SJCRH30 (cell line): ENCODE measurements at regions not wholly inside any gene's neighbourhood (a gene's known extent, or its start where the extent isn't known, plus 50 kb on each side); places are given as distances from the start of the nearest gene placed in this dataset.

Source experiments
- DNase-seq, 2 experiments: peaks; one replicate each; pipeline ENCODE4 v3.0.0-alpha.2; 2015 to 2020
- H3K27ac ChIP-seq: fragments of 250-450 bp; sonication (Bioruptor Pico); 2 replicates; pipeline ENCODE4 v1.5.1; 2020; ENCODE audit warnings: mild to moderate bottlenecking, moderate library complexity
- H3K27me3 ChIP-seq: fragments of 250-450 bp; sonication (Bioruptor Pico); 2 replicates; pipeline ENCODE4 v1.5.1; 2020; ENCODE audit warnings: mild to moderate bottlenecking, moderate library complexity
- H3K36me3 ChIP-seq: fragments of 250-450 bp; sonication (Bioruptor Pico); 2 replicates; pipeline ENCODE4 v1.5.1; 2020; ENCODE audit warnings: mild to moderate bottlenecking, moderate library complexity
- H3K4me1 ChIP-seq: fragments of 250-450 bp; sonication (Bioruptor Pico); 2 replicates; pipeline ENCODE4 v1.5.1; 2020; ENCODE audit warnings: mild to moderate bottlenecking, moderate library complexity
- H3K4me3 ChIP-seq: fragments of 250-450 bp; sonication (Bioruptor Pico); 2 replicates; pipeline ENCODE4 v1.5.1; 2020; ENCODE audit warnings: mild to moderate bottlenecking, moderate library complexity
- H3K9me3 ChIP-seq: fragments of 250-450 bp; sonication (Bioruptor Pico); replicated peaks from 2 replicates; pipeline ENCODE4 v1.5.1; 2020; ENCODE audit warnings: mild to moderate bottlenecking, moderate library complexity

GRCh38 chr4:175033162-175033561 is 115.0 kb downstream of the ADAM29 start:
- H3K27me3 ChIP-seq: no peaks in the 10 kb centered on the region
- no peaks in the 10 kb centered on the region for H3K4me1 ChIP-seq

GRCh38 chr4:175034007-175034406 is 115.8 kb downstream of the ADAM29 start:
- no peaks in the 10 kb centered on the region for H3K27me3 ChIP-seq
- no peaks in the 10 kb centered on the region for H3K4me1 ChIP-seq
- no peak for DNase-seq

More at GRCh38 chr4:175033162-175033561, 115.0 kb downstream of the ADAM29 start:
- no peaks in the 10 kb centered on the region for H3K36me3 ChIP-seq
- H3K27ac ChIP-seq: no peak overlapping the region
- no peak for DNase-seq
- H3K9me3 ChIP-seq: no peaks in the 10 kb centered on the region
- no peak overlapping the region for H3K4me3 ChIP-seq

GRCh38 chr4:175034986-175035705 is 117.0 kb downstream of the ADAM29 start:
- H3K27me3 ChIP-seq: no peaks in the 10 kb centered on the region
- no peaks in the 10 kb centered on the region for H3K4me1 ChIP-seq
- H3K4me3 ChIP-seq: no peak overlapping the region
- DNase-seq: no peak
- no peaks in the 10 kb centered on the region for H3K36me3 ChIP-seq
- H3K9me3 ChIP-seq: no peaks in the 10 kb centered on the region
- no peak overlapping the region for H3K27ac ChIP-seq

More at GRCh38 chr4:175034007-175034406, 115.8 kb downstream of the ADAM29 start:
- no peak overlapping the region for H3K27ac ChIP-seq
- H3K36me3 ChIP-seq: no peaks in the 10 kb centered on the region
- no peaks in the 10 kb centered on the region for H3K9me3 ChIP-seq
- no peak overlapping the region for H3K4me3 ChIP-seq

- H3K36me3 ChIP-seq: no peaks in the 10 kb centered on the region
- H3K9me3 ChIP-seq: no peaks in the 10 kb centered on the region
- H3K4me3 ChIP-seq: no peak overlapping the region
- no peak for DNase-seq
- no peaks in the 10 kb centered on the region for H3K27me3 ChIP-seq
- no peaks in the 10 kb centered on the region for H3K4me1 ChIP-seq
- H3K27ac ChIP-seq: no peak overlapping the region
Measured at GRCh38 chr4:175035905-175036304, 117.7 kb downstream of the ADAM29 start.

GRCh38 chr4:175048111-175048784 is 130.1 kb downstream of the ADAM29 start:
- H3K9me3 ChIP-seq: no peaks in the 10 kb centered on the region
- no peaks in the 10 kb centered on the region for H3K36me3 ChIP-seq
- no peak for DNase-seq
- H3K4me3 ChIP-seq: no peak overlapping the region
- no peak overlapping the region for H3K27ac ChIP-seq
- H3K4me1 ChIP-seq: no peaks in the 10 kb centered on the region
- H3K27me3 ChIP-seq: no peaks in the 10 kb centered on the region

- H3K36me3 ChIP-seq: no peaks in the 10 kb centered on the region
- no peaks in the 10 kb centered on the region for H3K4me1 ChIP-seq
- H3K27me3 ChIP-seq: no peaks in the 10 kb centered on the region
- H3K4me3 ChIP-seq: no peak overlapping the region
- no peak for DNase-seq
- no peak overlapping the region for H3K27ac ChIP-seq
- H3K9me3 ChIP-seq: no peaks in the 10 kb centered on the region
Measured at GRCh38 chr4:175048906-175049305, 130.7 kb downstream of the ADAM29 start.

- Histone ChIP-seq H3K27me3 (no peaks in the 10 kb centered on the region), H3K27ac (no peak overlapping the region), H3K4me3 (no peak overlapping the region), H3K36me3 (no peaks in the 10 kb centered on the region), H3K4me1 (no peaks in the 10 kb centered on the region), H3K9me3 (no peaks in the 10 kb centered on the region)
- DNase-seq: no peak
Measured at GRCh38 chr4:175051974-175052373, 133.8 kb downstream of the ADAM29 start.

GRCh38 chr4:175054980-175055379 is 136.8 kb downstream of the ADAM29 start:
- Histone ChIP-seq H3K4me3 (no peak overlapping the region), H3K9me3 (no peaks in the 10 kb centered on the region), H3K4me1 (no peaks in the 10 kb centered on the region), H3K36me3 (no peaks in the 10 kb centered on the region), H3K27ac (no peak overlapping the region), H3K27me3 (no peaks in the 10 kb centered on the region)
- peak in 1 of 2 experiments; percentile 1 for DNase-seq

GRCh38 chr4:175062183-175062592 is 144.0 kb downstream of the ADAM29 start:
- Histone ChIP-seq H3K9me3 (no peaks in the 10 kb centered on the region), H3K27me3 (no peaks in the 10 kb centered on the region), H3K4me1 (no peaks in the 10 kb centered on the region), H3K4me3 (no peak overlapping the region), H3K27ac (no peak overlapping the region), H3K36me3 (no peaks in the 10 kb centered on the region)
- no peak for DNase-seq

- no peaks in the 10 kb centered on the region for H3K36me3 ChIP-seq
- no peaks in the 10 kb centered on the region for H3K9me3 ChIP-seq
- no peaks in the 10 kb centered on the region for H3K27me3 ChIP-seq
- no peaks in the 10 kb centered on the region for H3K4me1 ChIP-seq
- DNase-seq: no peak
- H3K27ac ChIP-seq: no peak overlapping the region
- no peak overlapping the region for H3K4me3 ChIP-seq
Measured at GRCh38 chr4:175065228-175065627, 147.1 kb downstream of the ADAM29 start.

- Histone ChIP-seq H3K4me3 (no peak overlapping the region), H3K4me1 (no peaks in the 10 kb centered on the region), H3K36me3 (no peaks in the 10 kb centered on the region), H3K27ac (no peak overlapping the region), H3K27me3 (no peaks in the 10 kb centered on the region), H3K9me3 (no peaks in the 10 kb centered on the region)
- no peak for DNase-seq
Measured at GRCh38 chr4:175066923-175067627, 148.9 kb downstream of the ADAM29 start.

GRCh38 chr4:175068266-175068665 is 150.1 kb downstream of the ADAM29 start:
- Histone ChIP-seq H3K9me3 (no peaks in the 10 kb centered on the region), H3K36me3 (no peaks in the 10 kb centered on the region), H3K4me3 (no peak overlapping the region), H3K27me3 (no peaks in the 10 kb centered on the region), H3K4me1 (no peaks in the 10 kb centered on the region), H3K27ac (no peak overlapping the region)
- no peak for DNase-seq

GRCh38 chr4:175070444-175070843 is 152.3 kb downstream of the ADAM29 start:
- H3K27me3 ChIP-seq: no peaks in the 10 kb centered on the region
- no peaks in the 10 kb centered on the region for H3K4me1 ChIP-seq
- no peaks in the 10 kb centered on the region for H3K9me3 ChIP-seq
- H3K27ac ChIP-seq: no peak overlapping the region
- no peaks in the 10 kb centered on the region for H3K36me3 ChIP-seq
- no peak overlapping the region for H3K4me3 ChIP-seq
- no peak for DNase-seq

- Histone ChIP-seq H3K36me3 (no peaks in the 10 kb centered on the region), H3K27ac (no peak overlapping the region)
- DNase-seq: no peak
Measured at GRCh38 chr4:175071123-175071522, 153.0 kb downstream of the ADAM29 start.

GRCh38 chr4:175087145-175087544 is 169.0 kb downstream of the ADAM29 start:
- Histone ChIP-seq H3K9me3 (no peaks in the 10 kb centered on the region), H3K4me1 (no peaks in the 10 kb centered on the region), H3K27me3 (no peaks in the 10 kb centered on the region), H3K4me3 (no peak overlapping the region), H3K36me3 (no peaks in the 10 kb centered on the region), H3K27ac (no peak overlapping the region)
- DNase-seq: no peak

More at GRCh38 chr4:175071123-175071522, 153.0 kb downstream of the ADAM29 start:
- Histone ChIP-seq H3K4me3 (no peak overlapping the region), H3K4me1 (no peaks in the 10 kb centered on the region), H3K27me3 (no peaks in the 10 kb centered on the region), H3K9me3 (no peaks in the 10 kb centered on the region)
